ENCODE measurements at regions not wholly inside any gene's neighbourhood (a gene's known extent, or its start where the extent isn't known, plus 50 kb on each side); places are given as distances from the start of the nearest gene placed in this dataset.

- no peak for TF ChIP-seq POLR2A (IDR thresholded peaks at IDR 0.05)
- no peak for TF ChIP-seq CTCF (IDR thresholded peaks at IDR 0.05)
These were observed 149.2 kb upstream of the GAS1 start for GRCh38 chr9:87096506-87096905.
